ENCODE measurements at regions not wholly inside any gene's neighbourhood (a gene's known extent, or its start where the extent isn't known, plus 50 kb on each side); places are given as distances from the start of the nearest gene placed in this dataset.

GRCh38 chr15:24607636-24608035, 67.9 kb upstream of the NPAP1 start:
- no peak overlapping the region for H3K4me3 Mint-ChIP-seq
- Histone ChIP-seq H3K9ac (ENCODE audit: extremely low read depth, insufficient read length, low read length) (no peak overlapping the region), H3K23me2 (ENCODE audit: insufficient read length, low read depth, low read length, poor library complexity, severe bottlenecking) (no peaks in the 10 kb centered on the region), H3K56ac (ENCODE audit: insufficient read length, low read depth, low read length) (no peak overlapping the region), H2BK5ac (ENCODE audit: insufficient read length, low read length) (no peak overlapping the region), H2BK120ac (ENCODE audit: low read depth, low read length, poor library complexity, severe bottlenecking) (no peak overlapping the region), H3K18ac (ENCODE audit: insufficient read length, low read depth, low read length) (no peak overlapping the region), H3K27me3 (ENCODE audit: insufficient read depth, low read length) (no peaks in the 10 kb centered on the region), H3K79me2 (ENCODE audit: insufficient read depth, low read length) (no peaks in the 10 kb centered on the region), H4K8ac (replicated peaks; ENCODE audit: insufficient read length, low read depth, low read length) (no peak overlapping the region), H2AFZ (ENCODE audit: low read length) (no peak overlapping the region), H4K5ac (ENCODE audit: insufficient read length, low read depth, low read length) (no peak overlapping the region), H3K27ac (ENCODE audit: insufficient read length, low read depth, low read length) (no peak overlapping the region), H2BK20ac (ENCODE audit: low read depth, low read length, poor library complexity, severe bottlenecking) (no peak overlapping the region), H4K91ac (ENCODE audit: insufficient read length, low read depth, low read length) (no peak overlapping the region), H3K14ac (ENCODE audit: insufficient read depth, low read length) (no peak overlapping the region), H2AK5ac (ENCODE audit: insufficient read length, low read length) (no peak overlapping the region), H3K9me3 (ENCODE audit: control insufficient read depth, low read depth, low read length) (peaks cover 47% of the 10 kb centered on the region), H3K4me2 (ENCODE audit: insufficient read depth, insufficient read length, low read length) (no peak overlapping the region), H3T11ph (ENCODE audit: low read length) (no peak overlapping the region), H2BK12ac (ENCODE audit: insufficient read length, low read depth, low read length) (no peak overlapping the region), H3K23ac (ENCODE audit: insufficient read length, low read depth, low read length) (no peak overlapping the region), H4K20me1 (ENCODE audit: control insufficient read depth, insufficient read depth, insufficient read length) (no peaks in the 10 kb centered on the region), H3K4ac (ENCODE audit: low read depth, low read length) (no peak overlapping the region), H3K79me1 (ENCODE audit: insufficient read depth, low read depth, low read length, poor library complexity, severe bottlenecking) (no peaks in the 10 kb centered on the region), H2BK15ac (ENCODE audit: low read depth, low read length) (no peak overlapping the region), H3K4me1 (ENCODE audit: insufficient read depth, low read length) (no peaks in the 10 kb centered on the region)
- WGBS (ENCODE audit: extremely low coverage, insufficient read length, low lambda C conversion rate), result no CpG with 5 or more reads among the region's 4 CpGs
- DNase-seq, result no peak
- peaks cover 0 to 4% (median under 1%) of the 10 kb centered on the region in 3 experiments; a peak in 3 of 7 replicates for H3K36me3 Mint-ChIP-seq (ENCODE audit: insufficient read depth in 1 of 3, low read depth in 3 of 3)
- no peak for TF ChIP-seq CTCF (conservative IDR thresholded peaks at IDR 0.05)
- H3K4me1 Mint-ChIP-seq, result no peaks in the 10 kb centered on the region
- H3K9me3 Mint-ChIP-seq, result peaks cover 73 to 82% of the 10 kb centered on the region in 2 experiments
- no peaks in the 10 kb centered on the region for H3K27me3 Mint-ChIP-seq (ENCODE audit: low read depth)
- H3K27ac Mint-ChIP-seq, result no peak overlapping the region
